ENCODE measurements at regions not wholly inside any gene's neighbourhood (a gene's known extent, or its start where the extent isn't known, plus 50 kb on each side); places are given as distances from the start of the nearest gene placed in this dataset.

DNA sequence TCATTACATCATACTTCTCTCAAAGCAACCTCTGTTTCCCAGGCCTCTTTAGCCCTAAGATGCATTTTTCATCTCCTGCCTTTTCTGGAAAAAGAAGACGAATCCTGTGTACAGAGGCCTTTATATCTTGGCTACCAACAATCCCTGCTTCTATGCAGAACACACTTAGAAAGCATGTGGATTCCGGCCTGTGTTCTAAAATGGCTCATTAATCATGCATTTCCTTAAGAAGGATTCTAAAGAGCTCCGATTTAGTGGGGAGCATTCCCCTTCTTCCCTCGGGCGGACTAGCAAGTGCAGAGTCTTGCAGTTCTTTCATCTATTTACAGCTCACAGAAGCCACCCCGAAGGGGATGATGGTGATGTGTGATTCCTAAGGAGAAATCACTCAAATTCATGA, 1212.9 kb downstream of the TYW1 start:
- no peak for ATAC-seq
- no peaks in the 10 kb centered on the region for H3K4me1 ChIP-seq
- H3K27ac ChIP-seq: no peak overlapping the region
- TF ChIP-seq POLR2A (IDR thresholded peaks at IDR 0.05): no peak
- TF ChIP-seq, protein P1, sequence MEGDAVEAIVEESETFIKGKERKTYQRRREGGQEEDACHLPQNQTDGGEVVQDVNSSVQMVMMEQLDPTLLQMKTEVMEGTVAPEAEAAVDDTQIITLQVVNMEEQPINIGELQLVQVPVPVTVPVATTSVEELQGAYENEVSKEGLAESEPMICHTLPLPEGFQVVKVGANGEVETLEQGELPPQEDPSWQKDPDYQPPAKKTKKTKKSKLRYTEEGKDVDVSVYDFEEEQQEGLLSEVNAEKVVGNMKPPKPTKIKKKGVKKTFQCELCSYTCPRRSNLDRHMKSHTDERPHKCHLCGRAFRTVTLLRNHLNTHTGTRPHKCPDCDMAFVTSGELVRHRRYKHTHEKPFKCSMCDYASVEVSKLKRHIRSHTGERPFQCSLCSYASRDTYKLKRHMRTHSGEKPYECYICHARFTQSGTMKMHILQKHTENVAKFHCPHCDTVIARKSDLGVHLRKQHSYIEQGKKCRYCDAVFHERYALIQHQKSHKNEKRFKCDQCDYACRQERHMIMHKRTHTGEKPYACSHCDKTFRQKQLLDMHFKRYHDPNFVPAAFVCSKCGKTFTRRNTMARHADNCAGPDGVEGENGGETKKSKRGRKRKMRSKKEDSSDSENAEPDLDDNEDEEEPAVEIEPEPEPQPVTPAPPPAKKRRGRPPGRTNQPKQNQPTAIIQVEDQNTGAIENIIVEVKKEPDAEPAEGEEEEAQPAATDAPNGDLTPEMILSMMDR (IDR thresholded peaks at IDR 0.05): no peak
- no peak overlapping the region for H3K4me3 ChIP-seq
- no peaks in the 10 kb centered on the region for H3K36me3 ChIP-seq
- 79 to 88% (median 86%) methylated on average over 6 of the region's 6 CpGs for WGBS, 4 donors
- no peaks in the 10 kb centered on the region for H3K27me3 ChIP-seq
- no peaks in the 10 kb centered on the region for H3K9me3 ChIP-seq
- no peak for DNase-seq
- intact Hi-C loops (cut with DNase I): no loop called here

DNA sequence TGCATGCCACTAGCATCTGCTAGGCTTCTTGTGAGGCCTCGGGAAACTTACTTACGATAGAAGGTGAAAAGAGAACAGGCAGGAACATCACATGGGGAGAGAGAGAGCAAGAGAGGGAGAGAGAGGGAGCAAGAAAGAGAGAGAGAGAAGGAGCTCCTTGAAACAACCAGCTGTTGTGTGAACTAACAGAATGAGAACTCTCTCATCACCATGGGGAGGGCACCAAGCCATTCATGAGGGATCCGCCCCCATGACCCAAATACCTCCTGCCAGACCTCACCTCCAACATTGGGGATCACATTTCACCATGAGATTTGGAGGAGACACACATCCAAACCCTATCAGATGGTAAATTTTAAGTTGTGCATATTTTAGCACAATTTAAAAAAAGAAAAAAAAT, 1217.2 kb downstream of the TYW1 start:
- Histone ChIP-seq H3K27ac (no peak overlapping the region), H3K4me3 (no peak overlapping the region), H3K27me3 (no peaks in the 10 kb centered on the region), H3K4me1 (no peaks in the 10 kb centered on the region), H3K9me3 (no peaks in the 10 kb centered on the region), H3K36me3 (no peaks in the 10 kb centered on the region)
- ATAC-seq: no peak
- no peak for TF ChIP-seq POLR2A (IDR thresholded peaks at IDR 0.05)
- TF ChIP-seq, protein P1 (IDR thresholded peaks at IDR 0.05): no peak
- intact Hi-C loops (cut with DNase I): no loop called here
- DNase-seq: no peak
- WGBS, 4 donors: 83 to 89% (median 87%) methylated on average over 3 of the region's 3 CpGs

DNA sequence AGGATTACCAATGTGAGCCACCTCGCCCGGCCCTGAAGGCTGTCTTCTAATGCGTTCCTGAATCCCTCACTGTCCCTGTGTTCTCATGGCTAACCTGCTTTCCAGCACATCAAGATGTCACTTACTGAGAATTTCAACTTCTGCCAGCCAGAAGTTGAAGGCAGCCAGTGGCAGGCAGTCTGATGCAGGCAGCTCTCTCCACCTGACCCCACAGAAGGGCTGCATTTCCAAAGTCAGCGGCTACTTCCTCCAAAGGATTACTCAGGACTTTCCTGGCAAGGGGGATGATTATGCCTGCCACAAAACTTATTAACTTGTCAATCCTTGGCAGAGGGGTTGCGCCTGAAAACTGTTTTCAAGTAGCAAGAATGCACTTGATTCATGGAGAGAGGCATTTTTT, 1219.4 kb downstream of the TYW1 start:
- H3K36me3 ChIP-seq: no peaks in the 10 kb centered on the region
- 73 to 76% (median 76%) methylated on average over 5 of the region's 5 CpGs for WGBS, 4 donors
- intact Hi-C loops (cut with DNase I): no loop called here

DNA sequence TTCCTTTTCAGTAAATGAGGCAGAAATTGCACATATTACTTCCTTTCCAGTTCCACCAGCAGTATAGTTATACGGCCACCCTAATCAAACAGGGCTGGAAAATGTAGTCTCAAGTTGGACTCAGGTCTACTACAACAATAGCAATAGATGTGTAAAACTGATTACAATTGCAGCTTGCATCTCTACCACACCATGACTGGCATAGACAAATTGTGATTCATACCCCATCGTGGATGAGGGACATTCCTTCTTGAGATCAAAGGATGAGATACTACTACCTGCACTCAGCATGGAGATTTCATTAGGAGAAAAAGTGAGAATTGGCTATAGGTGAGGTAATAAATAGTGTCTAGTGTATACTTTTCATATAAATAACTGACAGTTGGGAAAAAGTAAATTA, 1220.8 kb downstream of the TYW1 start:
- 71 to 81% (median 75%) methylated on average over 2 of the region's 2 CpGs for WGBS, 4 donors
- TF ChIP-seq, protein P1 (IDR thresholded peaks at IDR 0.05): no peak
- TF ChIP-seq POLR2A (IDR thresholded peaks at IDR 0.05): no peak
- Histone ChIP-seq H3K4me1 (no peaks in the 10 kb centered on the region), H3K9me3 (no peaks in the 10 kb centered on the region), H3K27me3 (no peaks in the 10 kb centered on the region), H3K36me3 (no peaks in the 10 kb centered on the region), H3K4me3 (no peak overlapping the region), H3K27ac (no peak overlapping the region)
- ATAC-seq: no peak
- no peak for DNase-seq
- intact Hi-C loops (cut with DNase I): no loop called here

More for the DNA sequence above, 1219.4 kb downstream of the TYW1 start:
- ATAC-seq (peak in 1 of 4 donors; percentile 42), DNase-seq (no peak)
- H3K4me1 ChIP-seq: no peaks in the 10 kb centered on the region
- no peak overlapping the region for H3K27ac ChIP-seq
- no peaks in the 10 kb centered on the region for H3K27me3 ChIP-seq
- TF ChIP-seq POLR2A (IDR thresholded peaks at IDR 0.05): no peak
- TF ChIP-seq, protein P1 (IDR thresholded peaks at IDR 0.05): no peak
- no peaks in the 10 kb centered on the region for H3K9me3 ChIP-seq
- no peak overlapping the region for H3K4me3 ChIP-seq
